Suprapubic skin (tissue), 4 donors: ENCODE measurements at regions not wholly inside any gene's neighbourhood (a gene's known extent, or its start where the extent isn't known, plus 50 kb on each side); places are given as distances from the start of the nearest gene placed in this dataset.

Experiments
- POLR2A ChIP-seq, 2 donors: fragments of 450-650 bp; IDR thresholded peaks; one replicate each; pipeline ENCODE4 v1.6.1; 2017; ENCODE audit warnings: antibody characterized with exemption in 2 of 2, mild to moderate bottlenecking in 2 of 2, moderate library complexity in 2 of 2
- POLR2AphosphoS5 ChIP-seq, 3 donors: sonication (generic); formaldehyde crosslinking; IDR thresholded peaks; one replicate each; pipeline ENCODE4 v1.6.1; 2017; ENCODE audit warnings: antibody characterized with exemption in 3 of 3
- TF ChIP-seq, protein P1 (sequence below), 2 donors: fragments of 200-600 bp in 1 of 2; fragments of 450-650 bp in 1 of 2; sonication (generic) in 1 of 2; IDR thresholded peaks; one replicate each; pipeline ENCODE4 v1.5.1; 2016 to 2019; ENCODE audit warnings: antibody characterized with exemption in 2 of 2, mild to moderate bottlenecking in 1 of 2, moderate library complexity in 1 of 2

DNA sequence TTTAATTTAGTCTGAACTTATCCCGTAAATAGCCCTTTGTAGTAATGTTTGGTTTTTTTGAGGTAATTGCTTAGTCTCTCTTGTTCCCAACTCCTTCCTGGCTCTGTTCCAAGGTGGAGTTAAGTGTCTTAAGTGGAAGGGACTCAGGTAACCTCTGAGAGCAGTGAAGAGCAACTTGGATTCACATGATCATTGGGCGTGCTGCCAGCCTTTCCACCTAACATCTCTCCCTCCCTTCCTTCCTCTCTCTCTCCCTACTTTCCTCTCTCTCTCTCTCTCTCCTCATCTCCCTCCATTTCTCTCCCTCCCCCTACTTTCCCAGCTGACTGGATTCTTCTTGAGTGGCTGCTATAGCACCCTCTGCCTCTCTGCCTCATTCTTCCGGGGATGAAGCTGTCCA, 232.9 kb upstream of the SASH1 start:
- TF ChIP-seq, protein P1, sequence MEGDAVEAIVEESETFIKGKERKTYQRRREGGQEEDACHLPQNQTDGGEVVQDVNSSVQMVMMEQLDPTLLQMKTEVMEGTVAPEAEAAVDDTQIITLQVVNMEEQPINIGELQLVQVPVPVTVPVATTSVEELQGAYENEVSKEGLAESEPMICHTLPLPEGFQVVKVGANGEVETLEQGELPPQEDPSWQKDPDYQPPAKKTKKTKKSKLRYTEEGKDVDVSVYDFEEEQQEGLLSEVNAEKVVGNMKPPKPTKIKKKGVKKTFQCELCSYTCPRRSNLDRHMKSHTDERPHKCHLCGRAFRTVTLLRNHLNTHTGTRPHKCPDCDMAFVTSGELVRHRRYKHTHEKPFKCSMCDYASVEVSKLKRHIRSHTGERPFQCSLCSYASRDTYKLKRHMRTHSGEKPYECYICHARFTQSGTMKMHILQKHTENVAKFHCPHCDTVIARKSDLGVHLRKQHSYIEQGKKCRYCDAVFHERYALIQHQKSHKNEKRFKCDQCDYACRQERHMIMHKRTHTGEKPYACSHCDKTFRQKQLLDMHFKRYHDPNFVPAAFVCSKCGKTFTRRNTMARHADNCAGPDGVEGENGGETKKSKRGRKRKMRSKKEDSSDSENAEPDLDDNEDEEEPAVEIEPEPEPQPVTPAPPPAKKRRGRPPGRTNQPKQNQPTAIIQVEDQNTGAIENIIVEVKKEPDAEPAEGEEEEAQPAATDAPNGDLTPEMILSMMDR (IDR thresholded peaks at IDR 0.05), result no peak
- no peak for TF ChIP-seq POLR2A (IDR thresholded peaks at IDR 0.05)
- TF ChIP-seq POLR2AphosphoS5 (IDR thresholded peaks at IDR 0.05), result no peak
